ENCODE measurements at regions not wholly inside any gene's neighbourhood (a gene's known extent, or its start where the extent isn't known, plus 50 kb on each side); places are given as distances from the start of the nearest gene placed in this dataset.

- Histone ChIP-seq H3K9me3 (ENCODE audit: severe bottlenecking) (no peaks in the 10 kb centered on the region), H3K27me3 (ENCODE audit: insufficient read depth, low read depth, severe bottlenecking) (no peaks in the 10 kb centered on the region), H3K4me3 (ENCODE audit: low read depth, low read length) (no peak overlapping the region), H3K36me3 (no peaks in the 10 kb centered on the region), H3K27ac (no peak overlapping the region)
- no peak for TF ChIP-seq CTCF (IDR thresholded peaks at IDR 0.05; ENCODE audit: low read depth, low read length)
- DNase-seq = no peak
These were observed 1807.7 kb downstream of the OLFM4 start for GRCh38 chr13:54836273-54836672.

GRCh38 chr13:54841682-54842081 is 1813.1 kb downstream of the OLFM4 start:
- no peak overlapping the region for H3K4me3 ChIP-seq (ENCODE audit: low read depth, low read length)

DNA sequence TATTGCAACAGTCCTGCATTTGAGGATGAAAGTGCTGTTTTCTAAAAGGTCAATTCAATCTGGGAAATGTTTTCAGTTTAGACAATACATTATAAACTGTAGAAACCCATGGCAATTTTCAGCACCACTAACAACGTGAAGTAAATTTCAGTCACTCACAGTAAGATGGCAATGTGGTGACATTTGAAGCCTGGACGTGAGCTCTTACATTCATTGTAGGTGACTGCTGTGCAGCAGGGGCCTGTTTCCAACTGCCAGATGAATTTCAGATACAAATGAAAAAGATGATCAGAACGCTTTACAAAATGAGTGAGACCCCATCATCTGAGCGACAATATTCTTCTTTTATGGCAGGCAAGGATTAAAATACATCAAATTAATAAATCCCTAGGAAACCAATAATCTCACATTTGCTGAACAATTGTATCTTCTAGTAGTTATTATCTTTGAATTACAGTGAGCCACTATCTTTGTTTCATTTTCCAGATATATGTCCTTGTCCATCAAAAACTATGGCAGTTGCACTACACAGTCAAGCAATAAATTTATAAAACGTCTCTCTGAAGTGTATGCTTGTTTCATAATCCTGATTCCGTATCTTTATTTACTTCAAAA is 1816.8 kb downstream of the OLFM4 start:
- H3K27me3 ChIP-seq (ENCODE audit: insufficient read depth, low read depth, severe bottlenecking) = no peaks in the 10 kb centered on the region
- H3K4me3 ChIP-seq (ENCODE audit: low read depth, low read length) = no peak overlapping the region
- no peaks in the 10 kb centered on the region for H3K36me3 ChIP-seq
- H3K27ac ChIP-seq = no peak overlapping the region
- no peaks in the 10 kb centered on the region for H3K9me3 ChIP-seq (ENCODE audit: severe bottlenecking)
- TF ChIP-seq CTCF (IDR thresholded peaks at IDR 0.05; ENCODE audit: low read depth, low read length) = no peak
- DNase-seq = no peak

More at GRCh38 chr13:54841682-54842081, 1813.1 kb downstream of the OLFM4 start:
- Histone ChIP-seq H3K27me3 (ENCODE audit: insufficient read depth, low read depth, severe bottlenecking) (no peaks in the 10 kb centered on the region), H3K9me3 (ENCODE audit: severe bottlenecking) (no peaks in the 10 kb centered on the region), H3K36me3 (no peaks in the 10 kb centered on the region), H3K27ac (no peak overlapping the region)
- no peak for TF ChIP-seq CTCF (IDR thresholded peaks at IDR 0.05; ENCODE audit: low read depth, low read length)
- no peak for DNase-seq

- no peaks in the 10 kb centered on the region for H3K36me3 ChIP-seq
- no peak overlapping the region for H3K27ac ChIP-seq
- H3K9me3 ChIP-seq (ENCODE audit: severe bottlenecking) = no peaks in the 10 kb centered on the region
- no peaks in the 10 kb centered on the region for H3K27me3 ChIP-seq (ENCODE audit: insufficient read depth, low read depth, severe bottlenecking)
- DNase-seq = no peak
- no peak overlapping the region for H3K4me3 ChIP-seq (ENCODE audit: low read depth, low read length)
- no peak for TF ChIP-seq CTCF (IDR thresholded peaks at IDR 0.05; ENCODE audit: low read depth, low read length)
These were observed 1824.2 kb downstream of the OLFM4 start for GRCh38 chr13:54852831-54853230.

DNA sequence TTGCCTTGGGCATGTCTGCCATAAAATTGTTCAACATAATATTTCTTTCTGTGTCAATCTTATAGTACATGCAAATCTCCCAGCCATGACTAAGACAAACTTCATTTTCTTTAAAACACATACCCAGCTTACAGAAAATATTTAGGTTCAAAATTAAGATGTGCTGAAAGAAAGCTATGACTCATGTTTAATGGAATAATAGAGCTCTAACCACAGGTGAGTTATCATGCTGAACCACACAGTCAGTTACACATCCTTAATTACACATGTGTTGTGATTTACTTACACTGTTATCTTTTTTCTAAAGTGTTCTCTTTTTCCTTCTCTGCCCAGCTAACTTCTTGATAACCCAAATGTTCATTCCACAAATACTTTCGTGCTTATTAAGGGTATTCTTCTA is 1831.2 kb downstream of the OLFM4 start:
- Histone ChIP-seq H3K4me3 (ENCODE audit: low read depth, low read length) (no peak overlapping the region), H3K27me3 (ENCODE audit: insufficient read depth, low read depth, severe bottlenecking) (no peaks in the 10 kb centered on the region), H3K9me3 (ENCODE audit: severe bottlenecking) (no peaks in the 10 kb centered on the region), H3K36me3 (no peaks in the 10 kb centered on the region), H3K27ac (no peak overlapping the region)
- no peak for DNase-seq
- no peak for TF ChIP-seq CTCF (IDR thresholded peaks at IDR 0.05; ENCODE audit: low read depth, low read length)

DNA sequence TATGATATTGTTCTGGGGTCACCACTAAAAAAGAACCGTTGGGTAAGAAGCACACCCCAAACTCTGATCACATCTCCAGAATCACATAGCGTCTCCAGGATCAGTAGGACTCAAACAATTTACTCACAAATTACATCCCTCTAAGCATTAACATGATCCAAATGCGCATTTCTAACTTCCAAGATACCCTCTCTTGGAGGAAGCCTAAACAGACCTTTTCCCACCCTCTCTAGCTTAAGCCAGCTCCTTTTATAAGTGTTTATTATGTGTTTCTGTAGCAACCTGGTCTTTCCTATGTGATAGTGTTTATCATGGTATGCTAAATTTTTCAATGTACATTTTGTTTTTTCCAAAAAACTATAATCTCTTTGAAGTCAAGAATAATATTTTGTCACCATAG is 1846.5 kb downstream of the OLFM4 start:
- Histone ChIP-seq H3K4me3 (ENCODE audit: low read depth, low read length) (no peak overlapping the region), H3K36me3 (no peaks in the 10 kb centered on the region), H3K27ac (no peak overlapping the region), H3K27me3 (ENCODE audit: insufficient read depth, low read depth, severe bottlenecking) (no peaks in the 10 kb centered on the region), H3K9me3 (ENCODE audit: severe bottlenecking) (no peaks in the 10 kb centered on the region)
- DNase-seq = no peak
- no peak for TF ChIP-seq CTCF (IDR thresholded peaks at IDR 0.05; ENCODE audit: low read depth, low read length)
